ENCODE measurements at regions not wholly inside any gene's neighbourhood (a gene's known extent, or its start where the extent isn't known, plus 50 kb on each side); places are given as distances from the start of the nearest gene placed in this dataset.

- Histone ChIP-seq H3K36me3 (ENCODE audit: control insufficient read depth, insufficient read depth, low read length) (no peaks in the 10 kb centered on the region), H3K4me3 (ENCODE audit: low read length) (no peak overlapping the region), H3K9me3 (ENCODE audit: control insufficient read depth, low read depth, low read length) (no peaks in the 10 kb centered on the region), H3K4me1 (ENCODE audit: control insufficient read depth, insufficient read depth, low read length) (no peaks in the 10 kb centered on the region), H3K27me3 (ENCODE audit: control insufficient read depth, insufficient read depth, low read length) (no peaks in the 10 kb centered on the region), H3K27ac (ENCODE audit: low read length) (no peak overlapping the region)
- no CpG with 5 or more reads among the region's 5 CpGs for WGBS (ENCODE audit: insufficient coverage, low lambda C conversion rate)
- DNase-seq, result no peak
Measured at GRCh38 chr1:117678246-117678977, 72.6 kb downstream of the TENT5C start.

GRCh38 chr1:117679299-117679698 is 73.5 kb downstream of the TENT5C start:
- no peaks in the 10 kb centered on the region for H3K9me3 ChIP-seq (ENCODE audit: control insufficient read depth, low read depth, low read length)
- no peaks in the 10 kb centered on the region for H3K4me1 ChIP-seq (ENCODE audit: control insufficient read depth, insufficient read depth, low read length)
- WGBS (ENCODE audit: insufficient coverage, low lambda C conversion rate), result 43% methylated on average over 1 of the region's 3 CpGs
- H3K27ac ChIP-seq (ENCODE audit: low read length), result no peak overlapping the region
- DNase-seq, result no peak
- H3K27me3 ChIP-seq (ENCODE audit: control insufficient read depth, insufficient read depth, low read length), result peaks cover 2% of the 10 kb centered on the region
- H3K36me3 ChIP-seq (ENCODE audit: control insufficient read depth, insufficient read depth, low read length), result no peaks in the 10 kb centered on the region
- no peak overlapping the region for H3K4me3 ChIP-seq (ENCODE audit: low read length)

GRCh38 chr1:117679868-117680267 is 74.0 kb downstream of the TENT5C start:
- WGBS (ENCODE audit: insufficient coverage, low lambda C conversion rate), result no CpG with 5 or more reads among the region's 4 CpGs
- no peaks in the 10 kb centered on the region for H3K4me1 ChIP-seq (ENCODE audit: control insufficient read depth, insufficient read depth, low read length)
- peaks cover 2% of the 10 kb centered on the region for H3K27me3 ChIP-seq (ENCODE audit: control insufficient read depth, insufficient read depth, low read length)
- no peak for DNase-seq
- no peaks in the 10 kb centered on the region for H3K36me3 ChIP-seq (ENCODE audit: control insufficient read depth, insufficient read depth, low read length)
- H3K9me3 ChIP-seq (ENCODE audit: control insufficient read depth, low read depth, low read length), result no peaks in the 10 kb centered on the region
- H3K4me3 ChIP-seq (ENCODE audit: low read length), result no peak overlapping the region
- H3K27ac ChIP-seq (ENCODE audit: low read length), result no peak overlapping the region

DNA sequence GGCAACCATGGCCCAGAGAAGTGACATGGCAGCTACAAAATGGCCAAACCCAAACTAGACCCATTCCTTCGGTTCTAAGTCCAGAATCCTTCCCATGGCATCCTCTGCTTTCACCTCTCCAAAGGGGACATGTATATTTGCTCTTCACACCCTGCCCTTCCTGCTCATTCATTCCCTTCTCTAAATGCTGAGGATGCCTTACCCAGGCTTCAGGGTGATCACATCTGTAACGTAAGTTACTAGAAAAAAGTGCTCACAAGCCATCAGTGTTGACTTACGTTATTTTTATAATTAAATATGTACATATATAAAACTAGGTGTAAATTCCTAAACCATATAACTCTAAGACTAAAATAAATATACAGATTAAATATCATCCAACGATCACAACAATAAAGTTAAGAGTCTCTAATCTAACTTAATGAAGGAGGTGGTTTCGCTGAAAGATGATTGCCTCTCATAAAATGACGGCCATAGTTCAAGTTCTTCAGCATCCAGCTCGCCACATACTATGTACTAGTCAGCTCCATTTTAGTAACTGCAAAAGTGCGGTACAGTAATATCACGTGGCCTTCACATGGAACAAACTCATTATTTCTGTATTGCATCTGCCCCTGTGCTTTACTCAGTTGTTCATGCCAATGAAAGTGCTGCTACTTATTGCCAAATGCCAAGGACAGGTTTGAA is 74.6 kb downstream of the TENT5C start:
- no peak overlapping the region for H3K4me3 ChIP-seq (ENCODE audit: low read length)
- H3K36me3 ChIP-seq (ENCODE audit: control insufficient read depth, insufficient read depth, low read length), result no peaks in the 10 kb centered on the region
- DNase-seq, result no peak
- no peaks in the 10 kb centered on the region for H3K4me1 ChIP-seq (ENCODE audit: control insufficient read depth, insufficient read depth, low read length)
- 50% methylated on average over 1 of the region's 9 CpGs for WGBS (ENCODE audit: insufficient coverage, low lambda C conversion rate)
- no peak overlapping the region for H3K27ac ChIP-seq (ENCODE audit: low read length)
- H3K27me3 ChIP-seq (ENCODE audit: control insufficient read depth, insufficient read depth, low read length), result peaks cover 2% of the 10 kb centered on the region
- H3K9me3 ChIP-seq (ENCODE audit: control insufficient read depth, low read depth, low read length), result no peaks in the 10 kb centered on the region

GRCh38 chr1:117681093-117681900 is 75.4 kb downstream of the TENT5C start:
- no peaks in the 10 kb centered on the region for H3K9me3 ChIP-seq (ENCODE audit: control insufficient read depth, low read depth, low read length)
- no peak for DNase-seq
- no peaks in the 10 kb centered on the region for H3K4me1 ChIP-seq (ENCODE audit: control insufficient read depth, insufficient read depth, low read length)
- no peak overlapping the region for H3K4me3 ChIP-seq (ENCODE audit: low read length)
- peaks cover 2% of the 10 kb centered on the region for H3K27me3 ChIP-seq (ENCODE audit: control insufficient read depth, insufficient read depth, low read length)
- no peaks in the 10 kb centered on the region for H3K36me3 ChIP-seq (ENCODE audit: control insufficient read depth, insufficient read depth, low read length)
- WGBS (ENCODE audit: insufficient coverage, low lambda C conversion rate), result no CpG with 5 or more reads among the region's 9 CpGs
- no peak overlapping the region for H3K27ac ChIP-seq (ENCODE audit: low read length)

GRCh38 chr1:117681901-117682250 is 76.0 kb downstream of the TENT5C start:
- Histone ChIP-seq H3K9me3 (ENCODE audit: control insufficient read depth, low read depth, low read length) (no peaks in the 10 kb centered on the region), H3K27me3 (ENCODE audit: control insufficient read depth, insufficient read depth, low read length) (peaks cover 2% of the 10 kb centered on the region), H3K36me3 (ENCODE audit: control insufficient read depth, insufficient read depth, low read length) (no peaks in the 10 kb centered on the region), H3K4me1 (ENCODE audit: control insufficient read depth, insufficient read depth, low read length) (no peaks in the 10 kb centered on the region), H3K27ac (ENCODE audit: low read length) (no peak overlapping the region), H3K4me3 (ENCODE audit: low read length) (no peak overlapping the region)
- no peak for DNase-seq
- no CpG with 5 or more reads among the region's 3 CpGs for WGBS (ENCODE audit: insufficient coverage, low lambda C conversion rate)

GRCh38 chr1:117682372-117682771 is 76.5 kb downstream of the TENT5C start:
- Histone ChIP-seq H3K27ac (ENCODE audit: low read length) (no peak overlapping the region), H3K4me1 (ENCODE audit: control insufficient read depth, insufficient read depth, low read length) (no peaks in the 10 kb centered on the region), H3K4me3 (ENCODE audit: low read length) (no peak overlapping the region), H3K36me3 (ENCODE audit: control insufficient read depth, insufficient read depth, low read length) (no peaks in the 10 kb centered on the region), H3K27me3 (ENCODE audit: control insufficient read depth, insufficient read depth, low read length) (peaks cover 2% of the 10 kb centered on the region), H3K9me3 (ENCODE audit: control insufficient read depth, low read depth, low read length) (no peaks in the 10 kb centered on the region)
- DNase-seq, result no peak
- no CpG with 5 or more reads among the region's 4 CpGs for WGBS (ENCODE audit: insufficient coverage, low lambda C conversion rate)

- no peaks in the 10 kb centered on the region for H3K4me1 ChIP-seq (ENCODE audit: control insufficient read depth, insufficient read depth, low read length)
- WGBS (ENCODE audit: insufficient coverage, low lambda C conversion rate), result no CpG with 5 or more reads among the region's 6 CpGs
- DNase-seq, result no peak
- no peak overlapping the region for H3K27ac ChIP-seq (ENCODE audit: low read length)
- peaks cover 2% of the 10 kb centered on the region for H3K27me3 ChIP-seq (ENCODE audit: control insufficient read depth, insufficient read depth, low read length)
- H3K9me3 ChIP-seq (ENCODE audit: control insufficient read depth, low read depth, low read length), result no peaks in the 10 kb centered on the region
- H3K4me3 ChIP-seq (ENCODE audit: low read length), result no peak overlapping the region
- no peaks in the 10 kb centered on the region for H3K36me3 ChIP-seq (ENCODE audit: control insufficient read depth, insufficient read depth, low read length)
Measured at GRCh38 chr1:117683571-117684285, 77.9 kb downstream of the TENT5C start.

DNA sequence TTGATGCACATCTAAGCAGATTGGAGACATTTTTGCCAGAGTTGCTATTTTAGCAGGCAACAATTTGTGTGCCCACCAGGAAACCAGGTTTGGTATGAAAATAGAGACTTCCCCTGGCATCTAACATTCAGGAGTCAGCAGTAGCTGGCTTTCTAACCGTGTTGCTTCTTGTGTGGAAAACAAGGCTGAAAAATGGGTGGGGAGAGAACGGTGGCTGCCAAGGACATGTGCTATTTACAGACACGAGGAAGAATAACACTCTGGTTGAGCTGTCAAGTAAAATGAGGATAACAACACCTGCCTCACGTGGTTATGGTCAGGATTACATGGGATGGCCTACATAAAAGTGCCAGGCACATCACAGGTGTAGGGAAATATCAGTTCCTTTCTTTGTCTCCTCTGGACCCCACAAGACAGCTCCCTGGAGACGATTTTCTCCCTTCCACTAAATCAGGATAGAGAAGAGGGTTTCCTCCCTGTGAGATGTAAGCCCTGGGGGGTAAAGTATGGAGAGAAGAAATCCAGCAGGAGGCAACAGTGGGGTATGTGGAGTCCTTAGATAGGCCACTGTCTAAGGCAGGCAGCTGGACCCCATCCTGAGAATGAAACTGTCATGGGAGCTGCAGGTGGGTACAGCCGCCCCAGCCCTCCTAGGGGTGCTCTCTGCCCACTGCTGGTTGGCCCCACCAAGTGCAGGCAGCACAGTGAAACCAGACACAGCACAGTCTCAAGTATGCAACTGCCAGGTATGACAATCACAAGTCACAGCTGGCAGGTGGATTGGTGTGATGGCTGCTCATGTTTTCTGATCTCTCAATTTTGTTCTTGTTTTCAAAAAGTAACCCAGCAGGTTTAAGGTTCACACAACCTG is 80.3 kb downstream of the TENT5C start:
- peaks cover 7% of the 10 kb centered on the region for H3K27me3 ChIP-seq (ENCODE audit: control insufficient read depth, insufficient read depth, low read length)
- H3K27ac ChIP-seq (ENCODE audit: low read length), result no peak overlapping the region
- WGBS (ENCODE audit: insufficient coverage, low lambda C conversion rate), result no CpG with 5 or more reads among the region's 6 CpGs
- H3K4me3 ChIP-seq (ENCODE audit: low read length), result no peak overlapping the region
- no peak for DNase-seq
- no peaks in the 10 kb centered on the region for H3K4me1 ChIP-seq (ENCODE audit: control insufficient read depth, insufficient read depth, low read length)
- no peaks in the 10 kb centered on the region for H3K9me3 ChIP-seq (ENCODE audit: control insufficient read depth, low read depth, low read length)
- H3K36me3 ChIP-seq (ENCODE audit: control insufficient read depth, insufficient read depth, low read length), result no peaks in the 10 kb centered on the region

Data from large intestine (tissue), 3 donors.